ENCODE measurements at regions not wholly inside any gene's neighbourhood (a gene's known extent, or its start where the extent isn't known, plus 50 kb on each side); places are given as distances from the start of the nearest gene placed in this dataset.

DNA sequence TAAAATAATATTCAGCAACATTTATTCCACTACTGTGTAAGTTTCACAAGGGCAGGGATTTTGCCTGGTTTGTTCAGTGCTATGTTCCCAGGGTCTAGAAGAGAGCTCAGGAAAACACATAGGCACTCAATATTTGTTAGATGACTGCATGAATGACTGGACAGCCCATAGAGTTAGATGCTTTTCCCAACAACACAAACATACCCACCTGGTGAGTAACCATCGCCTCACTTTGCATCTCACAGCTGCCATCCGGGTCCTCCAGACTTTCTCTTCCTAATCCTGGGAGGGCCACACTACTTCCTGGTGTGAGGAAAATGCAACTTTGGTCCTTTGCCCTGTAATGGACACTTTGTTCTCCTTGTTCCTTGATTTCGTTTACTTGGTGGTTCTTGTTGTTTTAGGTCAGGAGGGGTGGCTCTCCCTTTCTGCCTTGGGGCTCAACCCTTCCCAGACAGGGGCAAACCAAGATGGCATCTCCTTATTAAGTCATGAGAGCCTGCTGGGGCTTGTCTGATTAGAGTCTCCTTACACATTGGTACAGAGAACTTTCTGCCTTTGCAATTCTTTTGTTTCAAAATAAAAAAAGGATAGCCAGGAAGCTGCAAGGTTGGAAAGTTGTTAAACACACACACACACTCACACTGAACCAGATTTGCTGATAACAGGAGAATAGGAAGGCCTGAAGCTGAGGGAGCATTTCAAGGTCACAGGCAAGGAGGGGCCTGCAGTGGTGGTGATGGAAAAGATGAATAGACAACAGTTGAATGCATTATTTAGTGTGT lies 190.6 kb downstream of the MID1IP1 start:
- no peak for DNase-seq (ENCODE audit: low spot score)

DNA sequence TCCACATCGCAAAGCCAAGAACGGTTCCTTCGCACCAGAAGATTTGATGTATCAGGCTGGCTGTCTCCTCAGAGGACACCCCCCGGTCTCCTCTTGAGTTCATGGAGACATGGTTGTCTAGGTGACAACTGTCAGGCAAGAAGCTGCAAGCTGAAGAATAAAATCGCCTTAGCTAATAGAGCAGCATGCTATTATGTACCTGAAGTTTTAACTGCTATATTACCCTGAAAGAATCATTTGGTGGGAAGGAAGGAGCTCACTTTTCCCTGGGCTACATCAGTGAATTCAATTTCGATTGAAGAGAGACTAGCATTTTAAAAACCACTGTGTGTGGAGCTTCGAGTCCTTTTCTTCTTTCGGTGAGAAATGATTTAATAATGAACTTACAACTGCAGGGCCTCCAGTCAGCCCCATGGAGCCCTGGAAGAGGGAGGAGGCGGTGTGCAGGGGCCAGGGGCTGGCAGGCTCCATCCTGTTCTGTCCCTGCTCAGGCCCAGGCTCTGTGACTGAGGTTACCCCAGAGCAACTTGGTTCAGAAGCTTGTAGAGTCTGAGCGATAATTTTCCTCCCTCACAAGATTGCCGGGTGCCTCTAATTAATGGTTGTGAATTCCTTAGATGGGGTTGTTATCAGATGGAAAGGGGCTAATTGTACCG lies 191.3 kb downstream of the MID1IP1 start:
- DNase-seq (ENCODE audit: low spot score) = no peak

- no peak for DNase-seq (ENCODE audit: low spot score)
Observed at GRCh38 chrX:38993500-38993899, 192.2 kb downstream of the MID1IP1 start.

DNA sequence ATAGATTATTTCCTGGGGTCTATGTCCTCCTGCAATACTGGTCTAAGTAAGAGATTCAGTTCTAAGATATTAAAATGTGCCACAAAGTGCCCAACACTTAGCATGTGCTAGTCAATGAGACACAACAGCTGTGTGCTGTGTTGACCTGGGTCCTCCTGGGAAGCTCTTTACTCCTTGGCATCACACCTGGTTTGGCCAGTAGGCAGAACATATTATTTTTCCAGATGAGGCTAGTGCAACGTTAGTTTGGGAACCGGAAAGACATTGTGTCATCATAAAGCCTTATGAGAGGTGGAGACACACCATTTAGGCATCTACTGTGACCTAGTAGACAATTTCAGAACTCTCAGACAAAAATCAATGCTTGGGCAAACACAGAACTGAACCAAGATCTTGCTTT lies 197.8 kb downstream of the MID1IP1 start:
- DNase-seq (ENCODE audit: low spot score) = no peak

DNA sequence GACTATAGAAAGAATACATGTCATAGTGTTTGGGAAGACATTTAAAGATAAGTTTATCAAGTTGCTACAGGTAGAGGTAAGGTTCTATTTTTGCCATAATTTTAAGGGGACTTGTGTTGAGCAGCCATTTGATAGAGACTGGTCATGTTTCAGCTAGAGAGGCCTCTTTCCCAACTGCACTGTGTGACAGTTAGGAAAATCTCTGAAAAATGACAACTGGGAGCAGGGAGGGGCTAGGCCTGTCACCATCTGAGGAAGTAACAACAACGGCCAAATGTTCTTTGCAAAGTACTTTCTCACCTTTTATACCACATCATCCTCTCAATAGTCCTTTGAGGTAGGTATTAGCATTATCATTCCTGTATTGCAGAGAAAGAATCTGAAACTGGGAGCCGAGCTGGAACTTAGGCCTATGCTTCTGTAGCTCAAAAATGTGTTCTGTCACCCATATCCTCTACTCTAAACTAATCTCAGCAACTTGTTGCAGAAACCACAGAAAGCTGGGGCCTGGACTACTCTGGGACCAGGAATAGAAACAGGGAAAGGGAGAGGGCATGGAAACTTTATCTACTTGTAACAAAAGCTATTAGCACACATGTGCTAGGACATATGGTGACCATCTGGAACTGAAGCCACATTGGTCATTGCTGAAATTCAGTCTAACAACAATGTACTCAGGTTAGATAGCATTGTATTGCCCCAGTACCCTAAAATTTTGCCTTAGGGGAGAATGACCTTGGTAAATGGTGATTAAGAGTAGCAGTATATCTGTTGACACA lies 198.9 kb downstream of the MID1IP1 start:
- no peak for DNase-seq (ENCODE audit: low spot score)

DNA sequence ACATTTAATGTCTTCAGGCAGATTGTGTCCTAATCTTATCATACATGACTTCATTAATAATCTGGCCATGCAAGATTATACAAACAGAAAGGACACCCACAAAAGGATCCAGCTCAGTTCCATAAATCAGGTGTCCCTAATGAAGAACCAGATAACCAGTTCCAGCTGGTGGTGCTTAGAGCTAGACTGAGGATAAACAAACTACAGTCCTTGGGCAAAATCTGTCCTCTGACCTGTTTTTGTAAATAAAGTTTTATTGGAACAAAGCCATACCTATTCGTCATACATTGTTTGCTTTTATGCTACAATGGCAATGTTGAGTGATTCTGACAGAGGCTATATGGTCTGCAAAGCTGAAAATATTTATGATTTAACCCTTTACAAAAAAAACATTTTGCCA lies 199.5 kb downstream of the MID1IP1 start:
- no peak for DNase-seq (ENCODE audit: low spot score)

DNA sequence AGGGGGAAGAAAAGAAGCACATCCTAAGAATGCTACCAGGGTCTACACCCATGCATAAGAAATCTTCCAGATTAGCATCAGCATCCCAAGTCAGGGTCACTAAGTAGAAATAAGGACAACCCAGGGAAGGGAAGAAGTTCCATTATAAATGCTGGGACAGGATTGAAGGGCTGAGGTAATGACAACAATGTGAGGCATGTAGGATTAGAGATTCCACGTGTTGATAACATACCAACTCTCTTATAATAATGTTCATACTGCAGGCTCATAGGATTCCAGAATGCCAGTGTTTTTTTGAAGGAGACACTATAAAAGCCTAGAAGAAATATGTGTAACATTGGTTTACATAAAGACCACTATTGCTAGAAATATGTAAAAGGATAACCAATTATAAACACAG lies 201.2 kb downstream of the MID1IP1 start:
- no peak for DNase-seq (ENCODE audit: low spot score)

DNA sequence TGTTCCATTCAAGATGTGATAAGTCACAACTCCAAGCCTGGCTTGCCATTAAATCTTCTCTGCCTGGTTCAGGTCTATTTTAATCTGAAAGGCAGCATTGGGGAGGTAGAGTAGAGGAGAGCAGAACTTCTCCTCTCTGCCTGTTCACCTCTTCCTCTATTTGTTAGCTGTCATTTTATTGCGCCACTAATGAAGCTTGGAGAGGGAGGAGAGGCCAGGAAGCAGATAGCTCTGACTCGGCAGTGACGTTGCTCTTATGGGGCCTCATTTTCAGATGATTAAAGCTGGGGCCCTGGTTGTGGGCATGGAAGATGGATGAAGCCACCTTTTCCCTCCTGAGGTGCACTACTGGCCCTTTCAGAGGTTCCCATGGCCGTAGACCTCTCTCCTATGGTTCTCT lies 207.3 kb downstream of the MID1IP1 start:
- no peak for DNase-seq (ENCODE audit: low spot score)

GRCh38 chrX:39011454-39012221 lies 210.4 kb downstream of the MID1IP1 start:
- DNase-seq (ENCODE audit: low spot score) = no peak

GRCh38 chrX:39012621-39013111 lies 211.4 kb downstream of the MID1IP1 start:
- DNase-seq (ENCODE audit: low spot score) = no peak

DNA sequence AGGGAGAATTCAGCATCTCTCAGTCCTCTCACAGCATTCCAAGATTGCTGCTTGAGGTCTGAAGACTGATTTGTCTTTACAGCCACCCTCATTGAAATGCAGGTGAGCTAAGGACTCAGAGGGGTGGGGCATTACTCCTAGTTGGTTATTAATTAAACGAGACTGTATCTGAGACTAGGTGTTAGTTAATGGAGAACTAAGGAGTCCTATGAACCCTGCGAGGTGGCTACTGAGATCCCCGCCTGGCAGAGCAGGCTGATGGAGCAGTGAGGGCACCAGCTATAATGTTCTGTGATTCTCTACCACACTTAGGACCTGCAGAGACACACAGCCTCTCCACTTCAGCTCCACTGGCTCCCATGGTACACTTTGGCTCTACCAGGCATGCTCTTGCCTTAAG lies 215.3 kb downstream of the MID1IP1 start:
- no peak for DNase-seq (ENCODE audit: low spot score)

DNA sequence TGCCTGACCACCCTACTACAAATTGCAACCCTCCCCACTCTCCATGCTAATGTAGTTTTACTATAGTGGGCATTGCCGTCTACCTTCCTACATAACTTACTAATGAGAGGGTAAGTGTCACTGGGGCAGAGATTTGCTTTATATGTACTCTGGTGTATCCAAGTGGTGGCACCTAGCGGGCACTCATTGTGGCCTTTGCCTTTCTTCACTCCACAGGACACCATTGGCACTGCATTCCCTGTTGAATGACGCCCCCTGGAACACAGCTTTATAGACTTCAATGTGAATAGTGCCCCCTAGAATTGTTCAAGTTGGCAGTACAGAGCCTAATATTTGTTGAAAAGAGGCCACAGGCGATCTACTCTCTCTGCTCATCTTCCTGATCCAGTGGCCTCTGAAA lies 215.8 kb downstream of the MID1IP1 start:
- DNase-seq (ENCODE audit: low spot score) = no peak

GRCh38 chrX:39017716-39018115 lies 216.5 kb downstream of the MID1IP1 start:
- no peak for DNase-seq (ENCODE audit: low spot score)

GRCh38 chrX:39018541-39018940 lies 217.3 kb downstream of the MID1IP1 start:
- DNase-seq (ENCODE audit: low spot score) = no peak

DNA sequence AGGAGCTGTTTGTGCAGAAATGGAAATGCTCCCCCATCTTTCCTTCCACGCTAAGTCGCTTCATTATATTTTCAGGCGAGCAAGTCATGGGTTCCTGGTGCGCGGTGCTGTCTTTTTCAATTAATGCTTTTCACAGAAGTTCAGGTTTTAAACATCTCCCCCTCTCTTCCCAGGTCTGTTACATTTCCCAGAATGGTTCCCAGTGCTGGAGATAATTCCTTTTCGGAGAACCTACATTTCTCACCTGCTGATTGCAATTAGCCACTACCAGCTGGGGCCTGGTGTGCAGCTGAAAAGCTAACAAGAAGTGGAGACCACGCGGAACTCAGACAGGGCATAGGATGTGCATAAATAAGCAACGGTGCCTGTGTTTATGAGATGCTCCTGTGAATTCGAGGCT lies 217.8 kb downstream of the MID1IP1 start:
- no peak for DNase-seq (ENCODE audit: low spot score)

GRCh38 chrX:39020051-39020669 lies 218.9 kb downstream of the MID1IP1 start:
- DNase-seq (ENCODE audit: low spot score) = no peak

DNA sequence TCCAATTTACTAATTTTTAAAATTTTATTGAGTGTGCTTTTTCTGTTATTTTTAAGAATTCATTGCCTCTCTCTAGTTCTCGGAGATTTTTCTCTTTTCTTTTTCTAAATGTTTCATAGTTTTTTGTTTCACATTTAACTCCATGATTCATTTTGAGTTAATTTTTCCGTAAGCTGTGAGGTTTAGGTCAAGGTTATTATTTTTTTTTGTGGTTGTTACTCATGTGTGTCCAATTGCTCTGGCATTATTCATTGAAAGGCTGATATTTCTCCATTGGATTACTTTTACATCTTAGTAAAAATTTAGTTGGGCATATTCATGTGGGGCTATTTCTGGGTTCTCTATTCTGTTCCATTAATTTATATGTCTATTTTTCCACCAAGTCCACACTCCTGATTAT lies 220.8 kb downstream of the MID1IP1 start:
- no peak for DNase-seq (ENCODE audit: low spot score)

- no peak for DNase-seq (ENCODE audit: low spot score)
Observed at GRCh38 chrX:39029221-39029620, 228.0 kb downstream of the MID1IP1 start.

GRCh38 chrX:39030636-39031035 lies 229.4 kb downstream of the MID1IP1 start:
- DNase-seq (ENCODE audit: low spot score) = no peak

- no peak for DNase-seq (ENCODE audit: low spot score)
Observed at GRCh38 chrX:39039890-39040289, 238.6 kb downstream of the MID1IP1 start.

GRCh38 chrX:39043838-39044550 lies 242.7 kb downstream of the MID1IP1 start:
- DNase-seq (ENCODE audit: low spot score) = no peak
